Endothelial cell of umbilical vein (primary cell): ENCODE measurements at regions not wholly inside any gene's neighbourhood (a gene's known extent, or its start where the extent isn't known, plus 50 kb on each side); places are given as distances from the start of the nearest gene placed in this dataset.

Experiments used
- BruUV-seq: library from RNA; stranded (reverse); fragments of 400-500 nt; replicated peaks from 2 replicates; lab custom pipeline; 2021; lab: Mats Ljungman, UMichigan
- CTCF ChIA-PET: fragments of 300-600, 350-600 bp; sonication (Branson Sonifier 250); formaldehyde crosslinking; loops from one replicate; lab custom pipeline; 2021; ENCODE audit warnings: antibody characterized with exemption, inconsistent platforms; lab: Charles Lee
- POLR2A ChIA-PET: fragments of 300-600, 350-600 bp; sonication (Branson Sonifier 250); formaldehyde crosslinking; loops from one replicate; lab custom pipeline; 2021; ENCODE audit warnings: antibody characterized with exemption, inconsistent platforms; lab: Charles Lee
- DNase-seq: peaks from one replicate; pipeline ENCODE4 v3.0.0-alpha.2; 2011; ENCODE audit warnings: low read depth, low spot score
- FAIRE-seq: peaks from 2 replicates; lab custom pipeline; 2011; peaks lifted over from hg19 to GRCh38; lab: Jason Lieb, UNC
- H2AFZ ChIP-seq: 2 replicates; pipeline ENCODE4 v1.6.0; 2012; ENCODE audit warnings: low read depth, low read length, control low read depth, inconsistent platforms
- H3K27ac ChIP-seq: 2 replicates; pipeline ENCODE4 v1.5.1; 2011; ENCODE audit warnings: low read depth, mild to moderate bottlenecking, control low read depth, low read length, moderate library complexity; ENCODE audit not compliant: insufficient read depth
- H3K27me3 ChIP-seq, 2 experiments: 2 replicates each; pipeline versions ENCODE4 v1.6.0 to v1.6.1; 2011; ENCODE audit warnings: low read length in 2 of 2, mixed read lengths in 1 of 2; ENCODE audit not compliant: control insufficient read depth in 2 of 2, insufficient read depth in 2 of 2
- H3K36me3 ChIP-seq, 2 experiments: 2 replicates in 1 of 2; 3 replicates in 1 of 2; pipeline ENCODE4 v1.5.1; 2011; ENCODE audit warnings: low read length in 2 of 2, mild to moderate bottlenecking in 1 of 2, moderate library complexity in 1 of 2; ENCODE audit not compliant: control insufficient read depth in 2 of 2, insufficient read depth in 2 of 2; ENCODE audit errors: extremely low read depth in 1 of 2
- H3K4me1 ChIP-seq: 3 replicates; pipeline ENCODE4 v1.5.1; 2011; ENCODE audit warnings: mild to moderate bottlenecking, low read length; ENCODE audit not compliant: control insufficient read depth, insufficient read depth; ENCODE audit errors: extremely low read depth
- H3K4me2 ChIP-seq: 2 replicates; pipeline ENCODE4 v1.6.1; 2011; ENCODE audit warnings: low read length, control low read depth, mixed read lengths; ENCODE audit not compliant: insufficient read depth
- H3K4me3 ChIP-seq, 3 experiments: fragments of 200-600 bp in 1 of 3; sonication (generic), shearing (Covaris generic) in 1 of 3; replicated peaks in 1 of 3; 2 replicates each; pipeline ENCODE4 v1.5.1; 2011 to 2016; ENCODE audit warnings: control low read depth in 3 of 3, low read length in 3 of 3, mild to moderate bottlenecking in 2 of 3, inconsistent platforms in 1 of 3, low read depth in 1 of 3, moderate library complexity in 1 of 3; ENCODE audit not compliant: insufficient read depth in 1 of 3
- H3K79me2 ChIP-seq: 2 replicates; pipeline ENCODE4 v1.6.0; 2012; ENCODE audit warnings: low read length, inconsistent platforms; ENCODE audit not compliant: control insufficient read depth, insufficient read depth
- H3K9ac ChIP-seq: replicated peaks from 2 replicates; pipeline ENCODE3; 2011; ENCODE audit warnings: low read length, control low read depth; ENCODE audit not compliant: insufficient read depth; ENCODE audit errors: extremely low read depth
- H3K9me1 ChIP-seq: replicated peaks from 3 replicates; pipeline ENCODE4 v1.6.0; 2011; ENCODE audit warnings: mild to moderate bottlenecking, low read length; ENCODE audit not compliant: control insufficient read depth, insufficient read depth; ENCODE audit errors: extremely low read depth
- H3K9me3 ChIP-seq: replicated peaks from 2 replicates; pipeline ENCODE4 v1.5.1; 2012; ENCODE audit warnings: low read length, inconsistent platforms; ENCODE audit not compliant: control insufficient read depth, insufficient read depth
- H4K20me1 ChIP-seq: replicated peaks from 2 replicates; pipeline ENCODE3; 2011; ENCODE audit warnings: mild to moderate bottlenecking, low read length; ENCODE audit not compliant: control insufficient read depth, insufficient read depth; ENCODE audit errors: extremely low read depth
- CTCF ChIP-seq, 2 donors: IDR thresholded peaks; 1 replicate in 1 of 2; 2 replicates in 1 of 2; pipeline ENCODE4 v1.5.1; 2011; ENCODE audit warnings: low read length in 2 of 2, mild to moderate bottlenecking in 2 of 2, moderate library complexity in 2 of 2, control low read depth in 1 of 2, inconsistent platforms in 1 of 2, low read depth in 1 of 2; ENCODE audit not compliant: insufficient read depth in 1 of 2; ENCODE audit errors: extremely low read depth in 1 of 2
- EZH2 ChIP-seq: IDR thresholded peaks from 2 replicates; pipeline ENCODE4 v1.6.1; 2012; ENCODE audit warnings: borderline replicate concordance, low read depth, mild to moderate bottlenecking, moderate library complexity, low read length, inconsistent platforms; ENCODE audit not compliant: severe bottlenecking
- FOS ChIP-seq: IDR thresholded peaks from 2 replicates; pipeline ENCODE4 v1.6.1; 2011; ENCODE audit warnings: mild to moderate bottlenecking, low read length, moderate library complexity, borderline replicate concordance; ENCODE audit not compliant: insufficient read depth
- GATA2 ChIP-seq: IDR thresholded peaks from 2 replicates; pipeline ENCODE4 v1.7.0; 2011; ENCODE audit warnings: low read depth, mild to moderate bottlenecking, moderate library complexity, mixed read lengths, low read length; ENCODE audit not compliant: insufficient read length, insufficient read depth
- JUN ChIP-seq: IDR thresholded peaks from 2 replicates; pipeline ENCODE4 v1.6.1; 2011; ENCODE audit warnings: borderline replicate concordance, low read depth; ENCODE audit not compliant: insufficient read length, insufficient read depth
- MYC ChIP-seq: IDR thresholded peaks from one replicate; pipeline ENCODE4 v1.6.1; 2011; ENCODE audit warnings: mild to moderate bottlenecking, low read depth, low read length
- POLR2A ChIP-seq: IDR thresholded peaks from 2 replicates; pipeline ENCODE4 v1.6.1; 2012; ENCODE audit warnings: low read depth, mild to moderate bottlenecking, control low read depth, low read length
- POLR2AphosphoS5 ChIP-seq: IDR thresholded peaks from 2 replicates; pipeline ENCODE4 v1.6.1; 2012; ENCODE audit warnings: low read depth, mild to moderate bottlenecking, control low read depth, low read length, moderate library complexity; ENCODE audit not compliant: insufficient read depth
- dilution Hi-C: fragments of 300-500 bp; cut with MboI; formaldehyde crosslinking; loops from one replicate; pipeline ENCODE4 v1.15.0; 2019; ENCODE audit warnings: low sequenced_read_pairs; ENCODE audit not compliant: extremely low pct_ligation_motif_present
- intact Hi-C: fragments of 100-400 bp; cut with micrococcal nuclease; formaldehyde crosslinking; loops from one replicate; pipeline ENCODE4 v1.10.0; 2022
- TF ChIP-seq, protein P1 (sequence below): IDR thresholded peaks from 2 replicates; pipeline ENCODE4 v1.6.1; 2011; ENCODE audit not compliant: insufficient read depth, insufficient read length

DNA sequence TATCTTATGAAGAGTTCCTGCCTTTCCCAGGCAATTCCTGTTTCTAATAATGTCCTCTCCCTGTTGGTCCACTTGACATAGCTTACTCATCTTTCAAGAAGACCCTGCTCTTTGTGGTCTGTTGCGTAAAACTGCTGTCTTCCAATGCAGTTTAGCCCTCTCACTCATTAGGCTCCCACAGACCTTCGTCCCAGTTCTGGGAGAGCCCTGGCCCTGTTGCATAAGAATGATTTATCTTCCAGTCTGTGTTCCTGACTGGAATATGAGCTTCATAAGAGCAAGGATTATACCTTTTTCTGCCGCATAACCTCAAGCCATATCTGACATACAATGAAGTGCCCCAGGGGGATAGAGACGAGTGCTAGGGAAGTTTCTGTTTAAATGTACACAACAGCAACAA is 365.9 kb upstream of the NOVA1 start:
- ChIA-PET CTCF (no interaction called here), POLR2A (no interaction called here)
- Histone ChIP-seq H3K4me2 (no peak overlapping the region), H3K4me1 (no peaks in the 10 kb centered on the region), H4K20me1 (no peaks in the 10 kb centered on the region), H3K36me3 (no peaks in the 10 kb centered on the region), H3K79me2 (no peaks in the 10 kb centered on the region), H3K27me3 (no peaks in the 10 kb centered on the region), H3K9me1 (no peaks in the 10 kb centered on the region), H3K9ac (no peak overlapping the region), H3K4me3 (no peak overlapping the region), H2AFZ (no peak overlapping the region), H3K27ac (no peak overlapping the region), H3K9me3 (no peaks in the 10 kb centered on the region)
- FAIRE-seq: no peak
- no TSS peak for BruUV-seq
- TF ChIP-seq FOS: no peak
- TF ChIP-seq, protein P1, sequence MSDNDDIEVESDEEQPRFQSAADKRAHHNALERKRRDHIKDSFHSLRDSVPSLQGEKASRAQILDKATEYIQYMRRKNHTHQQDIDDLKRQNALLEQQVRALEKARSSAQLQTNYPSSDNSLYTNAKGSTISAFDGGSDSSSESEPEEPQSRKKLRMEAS: no peak
- TF ChIP-seq POLR2AphosphoS5: no peak
- no peak for TF ChIP-seq MYC
- TF ChIP-seq CTCF (IDR thresholded peaks at IDR 0.05; ENCODE audit: extremely low read depth in 1 of 2, insufficient read depth in 1 of 2, low read depth in 1 of 2, low read length in 2 of 2): no peak
- TF ChIP-seq GATA2: no peak
- TF ChIP-seq EZH2: no peak
- TF ChIP-seq JUN: no peak
- TF ChIP-seq POLR2A: no peak
- intact Hi-C loops: no loop called here
- no peak for DNase-seq
- dilution Hi-C loops: no loop called here
